ENCODE measurements at regions not wholly inside any gene's neighbourhood (a gene's known extent, or its start where the extent isn't known, plus 50 kb on each side); places are given as distances from the start of the nearest gene placed in this dataset.

GRCh38 chr4:111556851-111557250, 588.4 kb upstream of the FAM241A start (continued):
- TF ChIP-seq CHD7 (IDR thresholded peaks at IDR 0.05; ENCODE audit: insufficient replicate concordance, low read length), result no peak
- no peak for TF ChIP-seq MAX (IDR thresholded peaks at IDR 0.05)
- TF ChIP-seq CEBPB (IDR thresholded peaks at IDR 0.05; ENCODE audit: low read depth, low read length), result no peak
- no peak for TF ChIP-seq JUND (IDR thresholded peaks at IDR 0.05; ENCODE audit: low read length)
- no peak for TF ChIP-seq PHF8 (conservative IDR thresholded peaks at IDR 0.05; ENCODE audit: low read depth, low read length)
- TF ChIP-seq E2F6 (IDR thresholded peaks at IDR 0.05), result no peak
